HG02852 (cell line): ENCODE measurements at regions not wholly inside any gene's neighbourhood (a gene's known extent, or its start where the extent isn't known, plus 50 kb on each side); places are given as distances from the start of the nearest gene placed in this dataset.

Source experiments
- ATAC-seq: cut with Tn5 transposase; IDR thresholded peaks from one replicate; pipeline ENCODE4 v1.9.1; 2021; ENCODE audit warnings: mild to moderate bottlenecking, moderate library complexity; ENCODE audit not compliant: unreplicated experiment

GRCh38 chr18:47602273-47602897 lies 328.1 kb downstream of the SMAD2 start:
- no peak for ATAC-seq

GRCh38 chr18:47601581-47602272 lies 328.7 kb downstream of the SMAD2 start:
- no peak for ATAC-seq

GRCh38 chr18:47595831-47596501 lies 334.5 kb downstream of the SMAD2 start:
- no peak for ATAC-seq

- ATAC-seq, result no peak
Measured at GRCh38 chr18:47594621-47595086, 335.8 kb downstream of the SMAD2 start.

- no peak for ATAC-seq
Measured at GRCh38 chr18:47593744-47594472, 336.6 kb downstream of the SMAD2 start.

GRCh38 chr18:47591429-47591828 lies 339.0 kb downstream of the SMAD2 start:
- ATAC-seq, result no peak

GRCh38 chr18:47587587-47587986 lies 336.1 kb upstream of the SKOR2 start:
- no peak for ATAC-seq

- ATAC-seq, result no peak
Measured at GRCh38 chr18:47586418-47587070, 335.1 kb upstream of the SKOR2 start.

GRCh38 chr18:47585914-47586313 lies 334.5 kb upstream of the SKOR2 start:
- no peak for ATAC-seq

GRCh38 chr18:47585136-47585535 lies 333.7 kb upstream of the SKOR2 start:
- ATAC-seq, result no peak

- ATAC-seq, result no peak
Measured at GRCh38 chr18:47582093-47582492, 330.6 kb upstream of the SKOR2 start.

- no peak for ATAC-seq
Measured at GRCh38 chr18:47577520-47577919, 326.1 kb upstream of the SKOR2 start.

- no peak for ATAC-seq
Measured at GRCh38 chr18:47574966-47575365, 323.5 kb upstream of the SKOR2 start.

GRCh38 chr18:47571957-47572356 lies 320.5 kb upstream of the SKOR2 start:
- ATAC-seq, result no peak

GRCh38 chr18:47566809-47567208 lies 315.3 kb upstream of the SKOR2 start:
- ATAC-seq, result no peak

GRCh38 chr18:47560723-47561715 lies 309.6 kb upstream of the SKOR2 start:
- no peak for ATAC-seq

- no peak for ATAC-seq
Measured at GRCh38 chr18:47558110-47558750, 306.8 kb upstream of the SKOR2 start.

- ATAC-seq, result no peak
Measured at GRCh38 chr18:47557160-47557559, 305.7 kb upstream of the SKOR2 start.

- ATAC-seq, result no peak
Measured at GRCh38 chr18:47552783-47553182, 301.3 kb upstream of the SKOR2 start.
